Neuronal stem cell (in vitro differentiated cells): ENCODE measurements at regions not wholly inside any gene's neighbourhood (a gene's known extent, or its start where the extent isn't known, plus 50 kb on each side); places are given as distances from the start of the nearest gene placed in this dataset.

ENCODE experiments used
- DNase-seq: peaks from one replicate; pipeline ENCODE4 v3.0.0-alpha.2; 2013; ENCODE audit warnings: low spot score
- H2AFZ ChIP-seq: one replicate; pipeline ENCODE4 v1.6.1; 2013; ENCODE audit warnings: mild to moderate bottlenecking, low read length, inconsistent platforms
- H2AK5ac ChIP-seq: 2 replicates; pipeline ENCODE4 v1.6.1; 2013; ENCODE audit warnings: low read depth, mild to moderate bottlenecking, inconsistent platforms, low read length, moderate library complexity, mixed read lengths
- H2BK120ac ChIP-seq: 2 replicates; pipeline ENCODE4 v1.6.1; 2013; ENCODE audit warnings: low read depth, mild to moderate bottlenecking, inconsistent platforms, low read length, moderate library complexity, mixed read lengths
- H2BK12ac ChIP-seq: one replicate; pipeline ENCODE4 v1.6.1; 2013; ENCODE audit warnings: low read length, inconsistent platforms
- H2BK15ac ChIP-seq: 2 replicates; pipeline ENCODE4 v1.6.1; 2013; ENCODE audit warnings: mild to moderate bottlenecking, low read length, inconsistent platforms, mixed read lengths
- H2BK5ac ChIP-seq: one replicate; pipeline ENCODE4 v1.6.1; 2013; ENCODE audit warnings: inconsistent platforms, mild to moderate bottlenecking, low read length, moderate library complexity
- H3K14ac ChIP-seq: one replicate; pipeline ENCODE4 v1.6.1; 2013; ENCODE audit warnings: low read length, inconsistent platforms
- H3K18ac ChIP-seq: 2 replicates; pipeline ENCODE4 v1.6.1; 2013; ENCODE audit warnings: low read length, inconsistent platforms
- H3K23ac ChIP-seq: 2 replicates; pipeline ENCODE4 v1.6.1; 2013; ENCODE audit warnings: low read depth, mild to moderate bottlenecking, mixed read lengths, low read length, inconsistent platforms; ENCODE audit not compliant: poor library complexity
- H3K27ac ChIP-seq: replicated peaks from 3 replicates; pipeline ENCODE4 v1.5.1; 2013; ENCODE audit warnings: low read length, inconsistent platforms
- H3K27me3 ChIP-seq, 3 experiments: 2 replicates each; pipeline ENCODE4 v1.6.1; 2013; ENCODE audit warnings: low read length in 3 of 3, mild to moderate bottlenecking in 2 of 3, inconsistent platforms in 1 of 3, low read depth in 1 of 3, mixed read lengths in 1 of 3, moderate library complexity in 1 of 3; ENCODE audit not compliant: control insufficient read depth in 3 of 3, insufficient read depth in 3 of 3
- H3K36me3 ChIP-seq, 2 donors: replicated peaks in 1 of 2; 2 replicates each; pipeline ENCODE4 v1.6.1; 2013; ENCODE audit warnings: low read length in 2 of 2; ENCODE audit not compliant: control insufficient read depth in 2 of 2, insufficient read depth in 2 of 2
- H3K4ac ChIP-seq: 2 replicates; pipeline ENCODE4 v1.6.1; 2013; ENCODE audit warnings: inconsistent platforms, mild to moderate bottlenecking, low read length, moderate library complexity
- H3K4me1 ChIP-seq, 2 donors: 1 replicate in 1 of 2; 2 replicates in 1 of 2; pipeline ENCODE4 v1.6.1; 2013; ENCODE audit warnings: low read length in 2 of 2, low read depth in 1 of 2; ENCODE audit not compliant: control insufficient read depth in 2 of 2, insufficient read depth in 1 of 2
- H3K4me2 ChIP-seq: one replicate; pipeline ENCODE4 v1.6.1; 2013; ENCODE audit warnings: mild to moderate bottlenecking, low read length, inconsistent platforms; ENCODE audit not compliant: insufficient read depth, poor library complexity, severe bottlenecking
- H3K4me3 ChIP-seq, 2 donors: 2 replicates each; pipeline ENCODE4 v1.5.1; 2013; ENCODE audit warnings: low read length in 2 of 2, mild to moderate bottlenecking in 2 of 2, inconsistent platforms in 1 of 2, moderate library complexity in 1 of 2
- H3K79me1 ChIP-seq: one replicate; pipeline ENCODE4 v1.6.1; 2013; ENCODE audit warnings: low read depth, mild to moderate bottlenecking, inconsistent platforms, low read length, moderate library complexity
- H3K9ac ChIP-seq: one replicate; pipeline ENCODE4 v1.6.1; 2013; ENCODE audit warnings: mild to moderate bottlenecking, low read depth, low read length, inconsistent platforms; ENCODE audit not compliant: poor library complexity
- H3K9me3 ChIP-seq, 2 donors: replicated peaks in 1 of 2; 2 replicates each; pipeline versions ENCODE3 to v1.6.1; 2013; ENCODE audit warnings: low read length in 2 of 2, mild to moderate bottlenecking in 2 of 2, inconsistent platforms in 1 of 2, low read depth in 1 of 2, mixed read lengths in 1 of 2, moderate library complexity in 1 of 2; ENCODE audit not compliant: control insufficient read depth in 2 of 2, insufficient read depth in 1 of 2
- H4K8ac ChIP-seq: one replicate; pipeline ENCODE4 v1.6.1; 2013; ENCODE audit warnings: low read depth, mild to moderate bottlenecking, inconsistent platforms, low read length, moderate library complexity
- H4K91ac ChIP-seq: one replicate; pipeline ENCODE4 v1.6.1; 2013; ENCODE audit warnings: low read length, low read depth, mild to moderate bottlenecking, inconsistent platforms; ENCODE audit not compliant: poor library complexity
- WGBS, 2 donors: extraction: QIAGEN DNeasy Blood & Tissue Kit; methylation state at CpG; one replicate each; pipeline ENCODE4 v1.1.7; 2013; ENCODE audit warnings: missing lambda C conversion rate in 2 of 2, mixed read lengths in 1 of 2; ENCODE audit not compliant: insufficient read length in 2 of 2, insufficient replicate concordance in 1 of 2; ENCODE audit errors: extremely low coverage in 2 of 2; 5-methylcytosine and 5-hydroxymethylcytosine counted together

DNA sequence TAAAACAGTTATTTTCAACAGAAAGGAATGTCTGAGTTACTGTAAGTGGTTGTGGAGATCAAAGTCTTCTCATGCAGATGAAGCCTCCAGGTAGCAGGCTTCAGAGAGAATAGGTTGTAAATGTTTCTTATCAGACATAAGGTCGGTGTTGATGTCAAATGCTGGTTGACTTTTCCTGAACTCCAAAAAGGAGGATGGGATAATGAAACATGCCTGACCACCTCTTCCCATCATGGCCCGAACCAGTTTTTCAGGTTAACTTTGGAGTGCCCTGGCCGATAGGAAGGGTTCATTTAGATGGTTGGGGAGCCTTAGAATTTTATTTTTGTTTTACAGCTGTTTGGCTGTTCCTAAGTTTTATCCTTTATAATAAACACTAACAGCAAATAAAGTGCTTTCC is 478.4 kb downstream of the ACTL7B start:
- no peak overlapping the region for H3K4me2 ChIP-seq
- no peaks in the 10 kb centered on the region for H3K27me3 ChIP-seq
- H3K4me1 ChIP-seq = no peaks in the 10 kb centered on the region
- H4K91ac ChIP-seq = no peak overlapping the region
- H3K9ac ChIP-seq = no peak overlapping the region
- H3K14ac ChIP-seq = no peak overlapping the region
- no peak overlapping the region for H2AFZ ChIP-seq
- H3K4me3 ChIP-seq = no peak overlapping the region
- H3K9me3 ChIP-seq = no peaks in the 10 kb centered on the region
- H2BK120ac ChIP-seq = no peak overlapping the region
- no peak overlapping the region for H3K27ac ChIP-seq
- H3K18ac ChIP-seq = no peak overlapping the region
- H2BK15ac ChIP-seq = no peak overlapping the region
- no CpG with 5 or more reads among the region's 3 CpGs for WGBS, 2 donors
- no peak overlapping the region for H2BK12ac ChIP-seq
- no peak overlapping the region for H3K4ac ChIP-seq
- H2BK5ac ChIP-seq = no peak overlapping the region
- H3K36me3 ChIP-seq = no peaks in the 10 kb centered on the region
- no peak overlapping the region for H4K8ac ChIP-seq
- no peak for DNase-seq
- no peak overlapping the region for H2AK5ac ChIP-seq
- no peaks in the 10 kb centered on the region for H3K79me1 ChIP-seq
- H3K23ac ChIP-seq = no peak overlapping the region

DNA sequence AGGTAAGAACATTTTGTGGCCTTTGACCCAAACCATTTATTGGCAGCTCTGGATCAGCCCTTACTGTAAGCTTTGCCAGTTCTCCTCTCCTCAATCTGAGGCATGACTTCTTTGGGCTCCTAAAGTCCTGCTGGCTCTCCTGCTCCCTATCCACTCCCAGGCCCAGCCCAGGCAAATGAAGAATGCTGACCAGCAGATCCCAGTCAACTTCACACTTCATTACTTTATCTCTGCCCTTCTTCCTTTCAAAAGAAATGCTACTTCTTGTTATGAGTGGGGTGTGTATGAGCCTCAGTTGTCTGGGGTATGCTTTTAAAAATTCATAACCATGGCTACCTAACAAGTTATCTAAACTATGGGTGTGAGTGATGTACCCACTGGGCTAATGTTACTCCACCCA is 479.6 kb downstream of the ACTL7B start:
- Histone ChIP-seq H3K23ac (no peak overlapping the region), H2BK5ac (no peak overlapping the region), H2AK5ac (no peak overlapping the region), H2BK15ac (no peak overlapping the region), H3K79me1 (no peaks in the 10 kb centered on the region), H4K8ac (no peak overlapping the region), H3K14ac (no peak overlapping the region), H3K27ac (no peak overlapping the region), H2BK120ac (no peak overlapping the region), H3K27me3 (no peaks in the 10 kb centered on the region), H2BK12ac (no peak overlapping the region), H2AFZ (no peak overlapping the region), H3K4me2 (no peak overlapping the region), H4K91ac (no peak overlapping the region), H3K4ac (no peak overlapping the region), H3K9ac (no peak overlapping the region), H3K4me1 (no peaks in the 10 kb centered on the region), H3K4me3 (no peak overlapping the region), H3K18ac (no peak overlapping the region), H3K36me3 (no peaks in the 10 kb centered on the region), H3K9me3 (no peaks in the 10 kb centered on the region)
- DNase-seq = no peak

DNA sequence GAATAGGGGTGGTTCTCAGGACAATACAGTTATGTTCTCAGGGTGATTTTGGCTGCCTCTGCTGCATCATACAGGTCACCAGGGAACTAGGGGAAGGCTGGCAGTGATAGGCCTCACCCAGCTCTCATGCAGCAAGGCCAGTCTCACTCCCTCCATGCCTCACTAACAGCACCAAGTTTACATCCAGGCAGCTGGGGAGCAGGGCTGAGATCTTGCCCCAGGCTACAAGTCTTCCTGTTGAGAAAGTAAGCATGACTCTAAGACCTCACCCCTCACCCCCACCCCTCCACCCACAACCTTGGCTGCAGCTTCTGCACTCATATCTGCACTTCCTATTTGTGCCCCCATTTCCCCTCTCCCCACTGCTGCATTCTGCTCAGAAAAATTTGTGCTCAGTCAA is 481.2 kb downstream of the ACTL7B start:
- H3K4me2 ChIP-seq = no peak overlapping the region
- no peak overlapping the region for H2BK120ac ChIP-seq
- no peak for DNase-seq
- no peak overlapping the region for H2AK5ac ChIP-seq
- no peak overlapping the region for H3K27ac ChIP-seq
- H3K4ac ChIP-seq = no peak overlapping the region
- no peaks in the 10 kb centered on the region for H3K36me3 ChIP-seq
- H3K4me1 ChIP-seq = no peaks in the 10 kb centered on the region
- no peaks in the 10 kb centered on the region for H3K27me3 ChIP-seq
- no peak overlapping the region for H4K91ac ChIP-seq
- no peaks in the 10 kb centered on the region for H3K79me1 ChIP-seq
- no peak overlapping the region for H2BK12ac ChIP-seq
- H4K8ac ChIP-seq = no peak overlapping the region
- no peak overlapping the region for H2AFZ ChIP-seq
- no peak overlapping the region for H3K23ac ChIP-seq
- no peak overlapping the region for H2BK15ac ChIP-seq
- H3K4me3 ChIP-seq = no peak overlapping the region
- H3K14ac ChIP-seq = no peak overlapping the region
- H3K9me3 ChIP-seq = no peaks in the 10 kb centered on the region
- no peak overlapping the region for H2BK5ac ChIP-seq
- no peak overlapping the region for H3K18ac ChIP-seq
- H3K9ac ChIP-seq = no peak overlapping the region

DNA sequence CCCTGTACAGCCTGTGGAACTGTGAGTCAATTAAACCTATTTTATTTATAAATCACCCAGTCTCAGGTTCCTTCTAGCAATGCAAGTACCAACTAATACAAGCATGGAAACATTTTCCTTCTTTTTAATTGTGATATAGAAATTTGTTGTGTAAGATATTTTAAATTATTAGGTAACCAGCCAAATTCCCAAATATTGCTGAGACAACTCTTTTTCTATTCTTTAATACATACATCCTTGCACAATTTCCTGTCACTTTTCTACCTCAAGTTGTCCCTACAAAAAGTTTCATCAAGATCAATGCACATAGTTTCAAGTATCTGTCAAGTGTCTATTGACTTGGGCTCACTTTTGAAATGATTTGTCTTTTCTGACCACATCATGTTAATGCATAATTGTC is 488.6 kb downstream of the ACTL7B start:
- Histone ChIP-seq H2BK5ac (no peak overlapping the region), H3K27ac (no peak overlapping the region), H2BK120ac (no peak overlapping the region), H2AK5ac (no peak overlapping the region), H3K79me1 (no peaks in the 10 kb centered on the region), H4K91ac (no peak overlapping the region), H2BK15ac (no peak overlapping the region), H2AFZ (no peak overlapping the region), H3K4me3 (no peak overlapping the region), H3K27me3 (no peaks in the 10 kb centered on the region), H3K14ac (no peak overlapping the region), H3K23ac (no peak overlapping the region), H3K4ac (no peak overlapping the region), H3K4me2 (no peak overlapping the region), H3K9ac (no peak overlapping the region), H3K36me3 (no peaks in the 10 kb centered on the region), H3K4me1 (no peaks in the 10 kb centered on the region), H3K18ac (no peak overlapping the region), H3K9me3 (no peaks in the 10 kb centered on the region), H2BK12ac (no peak overlapping the region), H4K8ac (no peak overlapping the region)
- DNase-seq = no peak
